HUES48 (cell line): ENCODE measurements at regions not wholly inside any gene's neighbourhood (a gene's known extent, or its start where the extent isn't known, plus 50 kb on each side); places are given as distances from the start of the nearest gene placed in this dataset.

Experiments used
- H3K27ac ChIP-seq: one replicate; pipeline ENCODE4 v1.7.0; 2013; ENCODE audit warnings: low read depth, low read length, inconsistent platforms
- H3K27me3 ChIP-seq: 2 replicates; pipeline ENCODE4 v1.6.1; 2013; ENCODE audit warnings: mild to moderate bottlenecking, low read length; ENCODE audit not compliant: control insufficient read depth, insufficient read depth
- H3K36me3 ChIP-seq: 2 replicates; pipeline ENCODE4 v1.6.1; 2013; ENCODE audit warnings: low read length; ENCODE audit not compliant: control insufficient read depth, insufficient read depth
- H3K4me1 ChIP-seq: 2 replicates; pipeline ENCODE4 v1.6.1; 2013; ENCODE audit warnings: mild to moderate bottlenecking, low read length; ENCODE audit not compliant: control insufficient read depth, insufficient read depth
- H3K4me3 ChIP-seq: 2 replicates; pipeline ENCODE4 v1.5.1; 2013; ENCODE audit warnings: mild to moderate bottlenecking, low read depth, low read length
- H3K9ac ChIP-seq: 2 replicates; pipeline ENCODE4 v1.6.1; 2013; ENCODE audit warnings: mild to moderate bottlenecking, low read depth, low read length, moderate library complexity
- H3K9me3 ChIP-seq: 2 replicates; pipeline ENCODE4 v1.6.1; 2013; ENCODE audit warnings: low read length; ENCODE audit not compliant: control insufficient read depth, insufficient read depth

DNA sequence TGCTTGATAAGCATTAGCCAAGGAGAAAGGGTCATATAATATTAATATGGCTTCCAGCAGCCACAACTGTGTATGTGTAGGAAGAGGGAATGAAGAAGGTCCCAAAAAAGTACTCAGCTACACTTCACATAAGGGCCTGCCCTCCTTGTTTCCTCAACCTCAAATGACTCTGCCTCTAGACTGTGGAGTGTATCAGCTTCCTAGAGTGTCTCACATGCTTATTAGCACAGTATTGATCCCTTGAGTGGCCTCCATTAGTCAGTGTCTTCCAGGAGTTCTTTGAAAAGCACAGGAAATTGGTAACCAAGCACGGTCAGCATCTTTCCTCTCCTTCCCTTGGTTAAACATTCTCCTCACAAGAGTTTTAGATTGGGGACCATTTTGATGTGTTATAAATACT is 190.4 kb upstream of the ATP10B start:
- Histone ChIP-seq H3K9ac (no peak overlapping the region), H3K36me3 (no peaks in the 10 kb centered on the region), H3K4me1 (no peaks in the 10 kb centered on the region), H3K27ac (no peak overlapping the region), H3K27me3 (no peaks in the 10 kb centered on the region), H3K4me3 (no peak overlapping the region), H3K9me3 (no peaks in the 10 kb centered on the region)

- H3K27me3 ChIP-seq, result no peaks in the 10 kb centered on the region
- no peaks in the 10 kb centered on the region for H3K36me3 ChIP-seq
- H3K9ac ChIP-seq, result no peak overlapping the region
- no peak overlapping the region for H3K27ac ChIP-seq
- H3K9me3 ChIP-seq, result no peaks in the 10 kb centered on the region
- no peak overlapping the region for H3K4me3 ChIP-seq
- no peaks in the 10 kb centered on the region for H3K4me1 ChIP-seq
Measured at GRCh38 chr5:161040818-161041217, 188.8 kb upstream of the ATP10B start.

- Histone ChIP-seq H3K4me1 (no peaks in the 10 kb centered on the region), H3K9me3 (no peaks in the 10 kb centered on the region), H3K27ac (no peak overlapping the region), H3K4me3 (no peak overlapping the region), H3K27me3 (no peaks in the 10 kb centered on the region), H3K9ac (no peak overlapping the region), H3K36me3 (no peaks in the 10 kb centered on the region)
Measured at GRCh38 chr5:161036296-161036695, 184.3 kb upstream of the ATP10B start.

DNA sequence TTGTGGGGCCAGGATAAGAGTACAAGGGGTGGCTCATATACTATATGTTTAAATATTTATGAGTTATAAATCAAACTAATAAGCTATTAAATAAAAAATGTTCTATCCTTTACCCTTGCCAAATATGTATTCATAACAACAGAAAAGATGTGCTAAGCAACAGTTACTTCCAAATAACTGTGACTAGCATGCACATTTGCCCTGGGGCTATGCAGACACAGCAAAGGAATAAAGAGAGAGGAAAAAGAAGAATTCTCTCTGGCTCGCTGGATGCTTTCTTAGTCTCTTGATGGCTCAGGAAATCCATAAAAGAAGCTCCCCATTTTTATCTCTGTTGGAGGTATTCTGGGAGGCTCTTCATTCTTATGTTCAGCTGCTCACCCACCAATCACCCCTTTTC is 182.4 kb upstream of the ATP10B start:
- Histone ChIP-seq H3K9me3 (no peaks in the 10 kb centered on the region), H3K27me3 (no peaks in the 10 kb centered on the region), H3K9ac (no peak overlapping the region), H3K27ac (no peak overlapping the region), H3K4me3 (no peak overlapping the region), H3K4me1 (no peaks in the 10 kb centered on the region), H3K36me3 (no peaks in the 10 kb centered on the region)

- H3K27me3 ChIP-seq, result no peaks in the 10 kb centered on the region
- H3K27ac ChIP-seq, result no peak overlapping the region
- H3K4me3 ChIP-seq, result no peak overlapping the region
- H3K9me3 ChIP-seq, result no peaks in the 10 kb centered on the region
- no peaks in the 10 kb centered on the region for H3K36me3 ChIP-seq
- H3K9ac ChIP-seq, result no peak overlapping the region
- no peaks in the 10 kb centered on the region for H3K4me1 ChIP-seq
Measured at GRCh38 chr5:161030229-161030628, 178.2 kb upstream of the ATP10B start.

GRCh38 chr5:161027763-161028162 is 175.8 kb upstream of the ATP10B start:
- Histone ChIP-seq H3K9me3 (no peaks in the 10 kb centered on the region), H3K4me1 (no peaks in the 10 kb centered on the region), H3K4me3 (no peak overlapping the region), H3K9ac (no peak overlapping the region), H3K36me3 (no peaks in the 10 kb centered on the region), H3K27me3 (no peaks in the 10 kb centered on the region), H3K27ac (no peak overlapping the region)

DNA sequence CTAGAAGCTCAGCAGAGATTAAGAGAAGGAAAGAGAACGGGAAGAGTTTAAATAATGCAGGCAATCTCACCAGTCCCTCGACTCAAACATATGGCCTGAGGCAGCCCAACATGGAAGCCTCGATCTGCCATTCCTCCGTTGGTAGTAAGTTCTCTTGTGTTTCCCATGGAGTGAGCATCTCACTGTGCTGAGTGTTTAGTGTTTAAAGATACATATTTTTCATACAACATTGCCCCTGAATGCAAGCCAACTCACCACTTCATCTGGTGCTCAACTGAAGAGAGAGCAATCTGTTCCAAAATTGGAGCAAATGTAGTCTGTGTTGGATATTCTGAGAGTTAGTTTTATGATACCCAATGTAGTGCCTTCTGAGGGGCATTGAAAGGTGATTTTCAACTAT is 171.5 kb upstream of the ATP10B start:
- H3K4me3 ChIP-seq, result no peak overlapping the region
- H3K27ac ChIP-seq, result no peak overlapping the region

GRCh38 chr5:161022151-161022550 is 170.1 kb upstream of the ATP10B start:
- no peak overlapping the region for H3K27ac ChIP-seq
- no peaks in the 10 kb centered on the region for H3K36me3 ChIP-seq
- no peaks in the 10 kb centered on the region for H3K9me3 ChIP-seq
- H3K27me3 ChIP-seq, result no peaks in the 10 kb centered on the region
- H3K4me3 ChIP-seq, result no peak overlapping the region
- H3K4me1 ChIP-seq, result no peaks in the 10 kb centered on the region
- no peak overlapping the region for H3K9ac ChIP-seq

More for the DNA sequence above, 171.5 kb upstream of the ATP10B start:
- H3K4me1 ChIP-seq, result no peaks in the 10 kb centered on the region
- no peaks in the 10 kb centered on the region for H3K36me3 ChIP-seq
- H3K27me3 ChIP-seq, result no peaks in the 10 kb centered on the region
- H3K9ac ChIP-seq, result no peak overlapping the region
- no peaks in the 10 kb centered on the region for H3K9me3 ChIP-seq

GRCh38 chr5:161009817-161010216 is 157.8 kb upstream of the ATP10B start:
- H3K9me3 ChIP-seq, result no peaks in the 10 kb centered on the region
- no peak overlapping the region for H3K27ac ChIP-seq
- peaks cover 6% of the 10 kb centered on the region; the same call in 1 of the 2 replicates for H3K4me1 ChIP-seq
- no peaks in the 10 kb centered on the region for H3K27me3 ChIP-seq
- H3K36me3 ChIP-seq, result no peaks in the 10 kb centered on the region
- H3K4me3 ChIP-seq, result no peak overlapping the region
- no peak overlapping the region for H3K9ac ChIP-seq

DNA sequence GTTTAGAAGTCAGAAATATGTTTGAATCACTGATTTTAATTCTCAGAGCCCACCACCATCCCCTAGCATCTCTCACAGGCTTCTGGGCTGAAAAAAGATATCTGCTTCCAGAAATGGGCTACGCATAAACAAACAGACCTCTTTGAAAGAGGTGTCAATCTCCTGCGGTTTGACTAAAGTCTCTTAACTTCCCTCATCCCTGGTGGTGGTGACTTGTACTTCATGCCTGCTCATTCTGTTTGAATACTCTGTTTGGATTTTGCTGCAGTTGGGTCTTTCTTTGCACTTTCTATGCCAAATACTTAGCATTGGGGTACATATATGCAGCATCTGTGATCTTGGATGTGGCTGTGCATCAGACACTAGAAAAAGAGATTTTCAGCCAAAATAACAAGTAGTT is 157.2 kb upstream of the ATP10B start:
- H3K4me3 ChIP-seq, result no peak overlapping the region
- peaks cover 6% of the 10 kb centered on the region; the same call in 1 of the 2 replicates for H3K4me1 ChIP-seq
- H3K27me3 ChIP-seq, result no peaks in the 10 kb centered on the region
- H3K9me3 ChIP-seq, result no peaks in the 10 kb centered on the region
- H3K27ac ChIP-seq, result no peak overlapping the region
- H3K9ac ChIP-seq, result no peak overlapping the region
- H3K36me3 ChIP-seq, result no peaks in the 10 kb centered on the region

GRCh38 chr5:161007879-161008278 is 155.9 kb upstream of the ATP10B start:
- H3K4me1 ChIP-seq, result peaks cover 6% of the 10 kb centered on the region; the same call in 1 of the 2 replicates
- no peaks in the 10 kb centered on the region for H3K27me3 ChIP-seq
- H3K9me3 ChIP-seq, result no peaks in the 10 kb centered on the region
- H3K4me3 ChIP-seq, result no peak overlapping the region
- no peak overlapping the region for H3K27ac ChIP-seq
- no peak overlapping the region for H3K9ac ChIP-seq
- H3K36me3 ChIP-seq, result no peaks in the 10 kb centered on the region

DNA sequence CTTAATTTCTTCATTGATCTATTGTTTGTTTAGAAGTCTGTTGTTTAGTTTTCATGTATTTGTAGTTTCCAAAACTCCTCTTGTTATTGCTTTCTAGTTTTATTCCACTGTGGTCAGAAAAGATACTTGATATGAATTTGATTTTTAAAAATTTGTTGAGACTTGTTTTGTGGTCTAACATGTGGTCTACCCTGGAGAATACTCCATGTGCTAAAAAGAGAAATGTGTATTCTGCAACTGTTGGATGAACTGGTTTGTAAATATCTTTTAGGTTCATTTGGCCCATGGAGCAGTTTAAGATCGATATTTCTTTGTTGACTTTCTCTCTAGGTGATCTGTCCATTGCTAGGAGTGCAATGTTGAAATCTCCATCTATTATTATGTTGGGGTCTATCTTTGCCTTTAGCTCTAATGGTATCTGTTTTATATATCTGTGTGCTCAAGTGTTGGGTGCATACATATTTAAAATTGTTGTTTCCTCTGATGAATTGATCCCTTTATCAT is 150.6 kb upstream of the ATP10B start:
- H3K9ac ChIP-seq, result no peak overlapping the region
- no peaks in the 10 kb centered on the region for H3K36me3 ChIP-seq
- no peaks in the 10 kb centered on the region for H3K4me1 ChIP-seq
- no peaks in the 10 kb centered on the region for H3K9me3 ChIP-seq
- H3K27ac ChIP-seq, result no peak overlapping the region
- no peak overlapping the region for H3K4me3 ChIP-seq
- H3K27me3 ChIP-seq, result no peaks in the 10 kb centered on the region
